ENCODE measurements at regions not wholly inside any gene's neighbourhood (a gene's known extent, or its start where the extent isn't known, plus 50 kb on each side); places are given as distances from the start of the nearest gene placed in this dataset.
A peak's percentile ranks its signal among the peaks of the same experiment; 100 is the strongest.

GRCh38 chr6:74588094-74588832 is 617.6 kb downstream of the COL12A1 start:
- 90 to 99% methylated on average over 5 of the region's 5 CpGs for WGBS, 2 donors
- ATAC-seq (ENCODE audit: low FRiP score in 2 of 2) (no peak), DNase-seq (no peak)
- Histone ChIP-seq H3K4me3 (no peak overlapping the region), H3K36me3 (no peaks in the 10 kb centered on the region), H3K4me1 (no peaks in the 10 kb centered on the region), H3K27ac (no peak overlapping the region), H3K27me3 (no peaks in the 10 kb centered on the region), H3K9me3 (no peaks in the 10 kb centered on the region)
- TF ChIP-seq POLR2AphosphoS5 (IDR thresholded peaks at IDR 0.05), result no peak
- TF ChIP-seq CTCF (IDR thresholded peaks at IDR 0.05), result no peak
- no peak for TF ChIP-seq EP300 (IDR thresholded peaks at IDR 0.05)
- TF ChIP-seq POLR2A (IDR thresholded peaks at IDR 0.05), result no peak

GRCh38 chr6:74587386-74587785 is 618.5 kb downstream of the COL12A1 start:
- TF ChIP-seq POLR2A (IDR thresholded peaks at IDR 0.05), result no peak
- TF ChIP-seq EP300 (IDR thresholded peaks at IDR 0.05), result no peak
- no peak for TF ChIP-seq POLR2AphosphoS5 (IDR thresholded peaks at IDR 0.05)
- TF ChIP-seq CTCF (IDR thresholded peaks at IDR 0.05), result no peak
- H3K27me3 ChIP-seq, result no peaks in the 10 kb centered on the region
- H3K27ac ChIP-seq, result no peak overlapping the region
- ATAC-seq (ENCODE audit: low FRiP score in 2 of 2), result no peak
- no peaks in the 10 kb centered on the region for H3K9me3 ChIP-seq
- WGBS, 2 donors, result 58 to 100% methylated on average over 2 of the region's 2 CpGs
- no peaks in the 10 kb centered on the region for H3K4me1 ChIP-seq
- H3K36me3 ChIP-seq, result no peaks in the 10 kb centered on the region
- peak in 1 of 2 donors; percentile 1 for DNase-seq
- H3K4me3 ChIP-seq, result no peak overlapping the region

GRCh38 chr6:74585753-74586152 is 620.1 kb downstream of the COL12A1 start:
- Histone ChIP-seq H3K4me3 (no peak overlapping the region), H3K4me1 (no peaks in the 10 kb centered on the region)

GRCh38 chr6:74581681-74582080 is 624.2 kb downstream of the COL12A1 start:
- Histone ChIP-seq H3K27me3 (no peaks in the 10 kb centered on the region), H3K4me1 (no peaks in the 10 kb centered on the region), H3K4me3 (no peak overlapping the region), H3K9me3 (no peaks in the 10 kb centered on the region), H3K36me3 (no peaks in the 10 kb centered on the region), H3K27ac (no peak overlapping the region)
- ATAC-seq (ENCODE audit: low FRiP score in 2 of 2), result no peak
- 83 to 93% methylated on average over 6 of the region's 6 CpGs for WGBS, 2 donors
- TF ChIP-seq POLR2A (IDR thresholded peaks at IDR 0.05) (no peak), CTCF (IDR thresholded peaks at IDR 0.05) (no peak), POLR2AphosphoS5 (IDR thresholded peaks at IDR 0.05) (no peak), EP300 (IDR thresholded peaks at IDR 0.05) (no peak)
- peak in 1 of 2 donors; percentile 2 for DNase-seq

More at GRCh38 chr6:74585753-74586152, 620.1 kb downstream of the COL12A1 start:
- no peak overlapping the region for H3K27ac ChIP-seq
- H3K9me3 ChIP-seq, result no peaks in the 10 kb centered on the region
- no peaks in the 10 kb centered on the region for H3K27me3 ChIP-seq
- TF ChIP-seq POLR2A (IDR thresholded peaks at IDR 0.05), result no peak
- TF ChIP-seq EP300 (IDR thresholded peaks at IDR 0.05), result no peak
- TF ChIP-seq CTCF (IDR thresholded peaks at IDR 0.05), result no peak
- no peak for TF ChIP-seq POLR2AphosphoS5 (IDR thresholded peaks at IDR 0.05)
- ATAC-seq (ENCODE audit: low FRiP score in 2 of 2), result no peak
- DNase-seq, result no peak
- H3K36me3 ChIP-seq, result no peaks in the 10 kb centered on the region

GRCh38 chr6:74579794-74580193 is 626.1 kb downstream of the COL12A1 start:
- H3K9me3 ChIP-seq, result no peaks in the 10 kb centered on the region
- H3K4me3 ChIP-seq, result no peak overlapping the region
- no peaks in the 10 kb centered on the region for H3K4me1 ChIP-seq
- DNase-seq (no peak), ATAC-seq (ENCODE audit: low FRiP score in 2 of 2) (no peak)
- no peaks in the 10 kb centered on the region for H3K36me3 ChIP-seq
- 90 to 91% methylated on average over 3 of the region's 3 CpGs for WGBS, 2 donors
- H3K27me3 ChIP-seq, result no peaks in the 10 kb centered on the region
- no peak overlapping the region for H3K27ac ChIP-seq
- TF ChIP-seq POLR2AphosphoS5 (IDR thresholded peaks at IDR 0.05) (no peak), EP300 (IDR thresholded peaks at IDR 0.05) (no peak), CTCF (IDR thresholded peaks at IDR 0.05) (no peak), POLR2A (IDR thresholded peaks at IDR 0.05) (no peak)

Data from upper lobe of left lung (tissue), 6 donors.